ENCODE measurements at regions not wholly inside any gene's neighbourhood (a gene's known extent, or its start where the extent isn't known, plus 50 kb on each side); places are given as distances from the start of the nearest gene placed in this dataset.
"Not testable (repeated sequence)": the region's sequence is repeated elsewhere in the genome, so short reads cannot be mapped to it uniquely, and the experiment has no call there.

GRCh38 chr1:143786381-143786780 is 185.4 kb downstream of the FAM72C start:
- H3K36me3 Mint-ChIP-seq (ENCODE audit: low read depth); H3K27ac Mint-ChIP-seq; DNase-seq (ENCODE audit: low spot score); H3K27me3 Mint-ChIP-seq (ENCODE audit: low read depth); H3K9me3 Mint-ChIP-seq; H3K4me1 Mint-ChIP-seq (ENCODE audit: low read depth); intact Hi-C loops (cut with micrococcal nuclease); H3K4me3 Mint-ChIP-seq (ENCODE audit: low read depth): not testable (repeated sequence)

DNA sequence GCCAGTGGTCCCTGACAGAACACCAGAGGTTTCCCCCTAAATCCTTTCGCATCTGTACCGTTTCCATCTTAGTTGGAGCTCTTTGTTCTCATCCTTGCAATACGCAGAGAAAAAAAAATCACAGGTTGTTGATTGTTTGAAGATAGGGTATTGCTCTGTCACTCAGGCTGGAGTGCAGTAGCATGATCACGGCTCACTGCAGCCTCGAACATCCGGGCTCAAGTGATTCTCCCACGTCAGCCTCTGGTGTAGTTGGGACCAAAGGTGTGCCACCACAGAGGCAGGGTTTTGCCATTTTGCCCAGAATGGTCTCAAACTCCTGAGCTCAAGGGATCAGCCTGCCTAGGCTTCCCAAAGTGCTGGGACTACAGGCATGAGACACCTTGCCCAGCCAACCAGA is 185.9 kb downstream of the FAM72C start:
- intact Hi-C loops (cut with micrococcal nuclease); H3K4me3 Mint-ChIP-seq (ENCODE audit: low read depth); H3K27ac Mint-ChIP-seq; H3K27me3 Mint-ChIP-seq (ENCODE audit: low read depth); H3K9me3 Mint-ChIP-seq; H3K36me3 Mint-ChIP-seq (ENCODE audit: low read depth); H3K4me1 Mint-ChIP-seq (ENCODE audit: low read depth); DNase-seq (ENCODE audit: low spot score): not testable (repeated sequence)

DNA sequence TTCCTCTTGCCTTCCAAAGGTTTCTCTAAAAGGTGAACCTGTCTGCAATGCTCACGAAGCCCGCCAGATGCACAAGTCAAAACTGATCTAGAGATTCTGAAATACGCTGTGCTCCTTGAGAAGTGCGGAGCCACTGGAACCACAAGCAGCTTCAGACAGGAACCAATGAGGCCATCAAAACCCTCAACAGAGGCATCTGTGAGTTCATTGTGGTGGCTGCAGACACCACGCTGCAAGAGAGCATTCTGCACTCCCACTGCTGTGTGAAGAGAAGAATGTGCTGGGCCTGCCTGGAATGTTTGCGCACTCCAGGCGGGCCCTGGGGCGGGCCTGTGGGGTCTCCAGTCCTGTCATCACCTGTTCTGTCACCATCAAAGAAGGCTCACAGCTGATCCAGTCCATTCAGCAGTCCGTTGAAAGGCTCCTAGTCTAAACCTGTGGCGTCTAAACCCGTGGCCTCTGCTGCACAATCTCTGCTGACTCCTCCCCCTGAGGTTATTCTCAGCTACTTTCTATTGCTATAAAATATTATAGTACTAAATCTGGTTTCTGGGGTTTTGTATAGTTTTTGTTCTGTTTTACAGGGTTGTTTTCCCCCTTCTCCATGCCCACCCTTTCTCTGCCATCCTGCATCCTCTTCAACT is 187.4 kb downstream of the FAM72C start:
- H3K4me1 Mint-ChIP-seq (ENCODE audit: low read depth); H3K4me3 Mint-ChIP-seq (ENCODE audit: low read depth); H3K9me3 Mint-ChIP-seq; intact Hi-C loops (cut with micrococcal nuclease); H3K36me3 Mint-ChIP-seq (ENCODE audit: low read depth); H3K27ac Mint-ChIP-seq; DNase-seq (ENCODE audit: low spot score); H3K27me3 Mint-ChIP-seq (ENCODE audit: low read depth): not testable (repeated sequence)

DNA sequence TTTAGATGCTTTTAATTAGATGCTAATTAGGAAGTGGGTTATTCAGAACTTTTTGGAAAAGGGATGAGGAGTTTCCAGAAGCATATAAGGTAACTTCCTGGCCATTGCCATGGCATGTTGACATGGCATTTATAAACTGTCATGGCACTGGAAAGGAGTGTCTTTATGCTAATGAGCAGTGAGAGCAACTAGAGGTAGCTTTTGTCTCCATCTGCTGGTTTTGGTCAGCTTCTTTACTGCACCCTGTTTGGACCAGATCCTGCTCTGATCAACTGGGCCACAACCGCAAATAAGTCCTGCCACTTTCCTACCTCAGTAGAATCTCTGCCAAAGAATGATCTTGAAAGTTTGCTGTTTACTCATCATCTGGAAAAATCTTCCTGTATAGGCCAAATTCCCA is 193.6 kb downstream of the FAM72C start:
- intact Hi-C loops (cut with micrococcal nuclease); H3K9me3 Mint-ChIP-seq; H3K27ac Mint-ChIP-seq; H3K4me1 Mint-ChIP-seq (ENCODE audit: low read depth); H3K36me3 Mint-ChIP-seq (ENCODE audit: low read depth); H3K4me3 Mint-ChIP-seq (ENCODE audit: low read depth); DNase-seq (ENCODE audit: low spot score); H3K27me3 Mint-ChIP-seq (ENCODE audit: low read depth): not testable (repeated sequence)

GRCh38 chr1:143764831-143765230 is 207.0 kb downstream of the FAM72C start:
- H3K4me3 Mint-ChIP-seq (ENCODE audit: low read depth); H3K36me3 Mint-ChIP-seq (ENCODE audit: low read depth); H3K4me1 Mint-ChIP-seq (ENCODE audit: low read depth); H3K27ac Mint-ChIP-seq; H3K9me3 Mint-ChIP-seq; intact Hi-C loops (cut with micrococcal nuclease); H3K27me3 Mint-ChIP-seq (ENCODE audit: low read depth); DNase-seq (ENCODE audit: low spot score): not testable (repeated sequence)

DNA sequence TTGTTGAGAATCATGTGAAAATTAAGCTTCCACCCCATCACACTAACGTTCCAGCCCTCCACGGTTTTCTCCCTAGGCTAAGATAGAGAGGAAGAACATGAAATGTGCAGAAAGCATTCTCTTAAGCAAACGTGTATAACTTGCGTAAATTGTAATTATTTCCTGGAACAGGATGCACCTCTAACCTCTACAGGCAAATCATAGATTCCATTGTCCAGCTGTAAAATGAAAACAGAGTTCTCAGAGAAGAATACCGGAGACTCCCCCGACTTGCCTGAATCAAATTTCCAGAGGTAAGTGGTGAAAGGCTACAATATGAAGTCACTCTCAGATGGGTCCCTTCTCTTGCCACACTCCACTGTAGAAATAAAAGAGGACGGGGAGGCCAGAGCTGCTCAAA is 211.4 kb downstream of the FAM72C start:
- H3K4me1 Mint-ChIP-seq (ENCODE audit: low read depth); H3K36me3 Mint-ChIP-seq (ENCODE audit: low read depth); H3K4me3 Mint-ChIP-seq (ENCODE audit: low read depth); intact Hi-C loops (cut with micrococcal nuclease); H3K27me3 Mint-ChIP-seq (ENCODE audit: low read depth); H3K9me3 Mint-ChIP-seq; DNase-seq (ENCODE audit: low spot score); H3K27ac Mint-ChIP-seq: not testable (repeated sequence)

DNA sequence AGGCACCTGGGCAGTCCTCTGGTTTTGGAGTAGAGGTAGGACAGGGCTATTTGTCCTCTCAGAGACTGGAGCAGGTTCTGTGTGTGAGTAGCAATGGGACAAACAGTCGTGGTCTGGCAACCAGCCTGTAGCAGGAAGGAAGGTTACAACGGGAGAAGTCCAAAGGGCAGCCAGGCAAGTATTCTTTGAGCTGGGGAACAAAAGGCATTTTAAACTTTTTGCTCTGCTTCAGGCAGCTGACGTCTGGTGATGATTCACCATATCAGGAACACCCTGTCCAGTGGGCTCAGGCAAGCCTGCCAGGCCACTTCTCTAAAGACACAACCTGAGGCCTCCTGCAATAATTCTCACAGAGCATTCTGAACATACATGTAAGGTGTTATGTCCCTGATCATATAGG is 215.8 kb downstream of the FAM72C start:
- H3K9me3 Mint-ChIP-seq; DNase-seq (ENCODE audit: low spot score); H3K4me1 Mint-ChIP-seq (ENCODE audit: low read depth); intact Hi-C loops (cut with micrococcal nuclease); H3K36me3 Mint-ChIP-seq (ENCODE audit: low read depth); H3K27ac Mint-ChIP-seq; H3K4me3 Mint-ChIP-seq (ENCODE audit: low read depth); H3K27me3 Mint-ChIP-seq (ENCODE audit: low read depth): not testable (repeated sequence)

- peaks cover 4% of the 10 kb centered on the region for H3K27me3 Mint-ChIP-seq (ENCODE audit: low read depth)
- H3K27ac Mint-ChIP-seq, result no peak overlapping the region
- H3K4me1 Mint-ChIP-seq (ENCODE audit: low read depth), result peaks cover 2% of the 10 kb centered on the region
- intact Hi-C loops (cut with micrococcal nuclease), result no loop called here
- no peaks in the 10 kb centered on the region for H3K36me3 Mint-ChIP-seq (ENCODE audit: low read depth)
- H3K4me3 Mint-ChIP-seq (ENCODE audit: low read depth), result no peak overlapping the region
- H3K9me3 Mint-ChIP-seq, result peaks cover 8% of the 10 kb centered on the region
- DNase-seq (ENCODE audit: low spot score), result no peak
Observed at GRCh38 chr1:143748906-143749305, 222.9 kb downstream of the FAM72C start.

DNA sequence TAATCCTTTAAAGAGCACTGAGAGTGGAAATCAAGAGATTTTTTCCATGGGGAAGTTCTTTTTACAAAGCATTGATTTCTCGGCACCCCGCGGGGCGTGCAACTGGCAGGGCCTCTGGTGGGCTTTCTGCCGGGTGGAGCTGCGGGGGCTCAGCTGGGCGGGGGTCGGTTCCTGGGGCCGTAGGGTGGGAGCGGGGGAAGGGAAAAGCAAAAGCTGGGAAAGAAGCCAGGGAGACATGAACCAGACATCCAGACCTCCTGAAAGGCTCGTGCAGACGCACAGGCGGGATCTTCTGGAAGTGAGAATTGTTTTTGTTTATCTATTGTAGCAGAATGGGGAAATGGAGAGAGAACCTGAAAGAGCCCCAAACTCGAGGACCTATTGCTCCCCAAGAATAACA is 235.2 kb downstream of the FAM72C start:
- H3K9me3 Mint-ChIP-seq, result no peaks in the 10 kb centered on the region
- no peak for DNase-seq (ENCODE audit: low spot score)
- intact Hi-C loops (cut with micrococcal nuclease), result no loop called here
- H3K4me1 Mint-ChIP-seq (ENCODE audit: low read depth), result peaks cover 2% of the 10 kb centered on the region
- peaks cover 31% of the 10 kb centered on the region for H3K27me3 Mint-ChIP-seq (ENCODE audit: low read depth)
- H3K36me3 Mint-ChIP-seq (ENCODE audit: low read depth), result no peaks in the 10 kb centered on the region
- H3K27ac Mint-ChIP-seq, result no peak overlapping the region
- H3K4me3 Mint-ChIP-seq (ENCODE audit: low read depth), result no peak overlapping the region

DNA sequence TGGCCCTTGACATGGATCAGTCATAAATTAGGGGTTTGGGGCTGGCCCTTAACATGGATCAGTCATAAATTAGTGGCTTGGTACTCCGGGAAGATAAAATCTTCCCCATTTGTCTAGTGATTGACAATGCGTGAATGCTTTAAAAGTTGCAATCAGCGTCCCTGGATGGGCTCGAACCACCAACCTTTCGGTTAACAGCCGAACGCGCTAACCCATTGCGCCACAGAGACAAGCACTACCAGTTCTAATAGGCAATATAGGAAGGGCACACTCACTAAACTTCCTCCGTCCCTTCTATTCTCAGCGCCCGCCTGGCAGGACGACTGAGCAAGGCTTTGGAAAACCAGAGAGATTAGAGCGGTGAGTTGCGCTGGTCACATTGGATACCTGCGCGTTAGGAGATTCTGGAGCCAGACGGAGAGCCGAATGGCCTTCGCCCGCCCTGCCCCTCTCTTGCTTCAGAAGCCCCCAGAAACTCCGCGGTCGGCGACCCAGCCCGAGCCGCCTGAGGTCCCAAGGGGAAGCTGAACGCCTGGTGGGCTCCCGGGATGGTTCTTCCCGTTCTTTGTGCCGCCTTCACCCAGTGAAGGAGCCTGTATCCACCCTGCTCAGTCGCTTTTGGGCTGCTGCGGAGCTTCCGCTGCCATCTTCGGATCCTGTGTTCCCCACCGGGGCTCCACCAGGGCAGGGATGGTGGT is 235.9 kb downstream of the FAM72C start:
- H3K27me3 Mint-ChIP-seq (ENCODE audit: low read depth), result peaks cover 36% of the 10 kb centered on the region
- H3K9me3 Mint-ChIP-seq, result no peaks in the 10 kb centered on the region
- no peak for DNase-seq (ENCODE audit: low spot score)
- H3K27ac Mint-ChIP-seq, result no peak overlapping the region
- H3K36me3 Mint-ChIP-seq (ENCODE audit: low read depth), result no peaks in the 10 kb centered on the region
- H3K4me1 Mint-ChIP-seq (ENCODE audit: low read depth), result peaks cover 2% of the 10 kb centered on the region
- intact Hi-C loops (cut with micrococcal nuclease), result no loop called here
- peak overlapping the region; percentile 47 for H3K4me3 Mint-ChIP-seq (ENCODE audit: low read depth)

- H3K9me3 Mint-ChIP-seq; H3K36me3 Mint-ChIP-seq (ENCODE audit: low read depth); H3K4me3 Mint-ChIP-seq (ENCODE audit: low read depth); DNase-seq (ENCODE audit: low spot score); H3K4me1 Mint-ChIP-seq (ENCODE audit: low read depth); H3K27ac Mint-ChIP-seq; intact Hi-C loops (cut with micrococcal nuclease): not testable (repeated sequence)
- H3K27me3 Mint-ChIP-seq (ENCODE audit: low read depth), result peaks cover 40% of the 10 kb centered on the region
Observed at GRCh38 chr1:143734261-143734660, 237.5 kb downstream of the FAM72C start.

GRCh38 chr1:143730890-143731289 is 240.9 kb downstream of the FAM72C start:
- H3K4me3 Mint-ChIP-seq (ENCODE audit: low read depth); H3K4me1 Mint-ChIP-seq (ENCODE audit: low read depth); H3K36me3 Mint-ChIP-seq (ENCODE audit: low read depth); H3K27ac Mint-ChIP-seq; intact Hi-C loops (cut with micrococcal nuclease); H3K9me3 Mint-ChIP-seq; DNase-seq (ENCODE audit: low spot score): not testable (repeated sequence)
- peaks cover 36% of the 10 kb centered on the region for H3K27me3 Mint-ChIP-seq (ENCODE audit: low read depth)

- H3K4me3 Mint-ChIP-seq (ENCODE audit: low read depth), result peak overlapping the region; percentile 49
- peak overlapping the region; percentile 91 for H3K27ac Mint-ChIP-seq
- DNase-seq (ENCODE audit: low spot score), result peak; percentile 33
- intact Hi-C loops (cut with micrococcal nuclease); H3K4me1 Mint-ChIP-seq (ENCODE audit: low read depth); H3K9me3 Mint-ChIP-seq; H3K36me3 Mint-ChIP-seq (ENCODE audit: low read depth): not testable (repeated sequence)
- H3K27me3 Mint-ChIP-seq (ENCODE audit: low read depth), result peaks cover 27% of the 10 kb centered on the region
Observed at GRCh38 chr1:143729449-143730111, 242.2 kb downstream of the FAM72C start.
